GM19351 (cell line): ENCODE measurements at regions not wholly inside any gene's neighbourhood (a gene's known extent, or its start where the extent isn't known, plus 50 kb on each side); places are given as distances from the start of the nearest gene placed in this dataset.

Experiments
- ATAC-seq: cut with Tn5 transposase; IDR thresholded peaks from one replicate; pipeline ENCODE4 v1.9.1; 2021; ENCODE audit warnings: mild to moderate bottlenecking, moderate library complexity; ENCODE audit not compliant: unreplicated experiment

DNA sequence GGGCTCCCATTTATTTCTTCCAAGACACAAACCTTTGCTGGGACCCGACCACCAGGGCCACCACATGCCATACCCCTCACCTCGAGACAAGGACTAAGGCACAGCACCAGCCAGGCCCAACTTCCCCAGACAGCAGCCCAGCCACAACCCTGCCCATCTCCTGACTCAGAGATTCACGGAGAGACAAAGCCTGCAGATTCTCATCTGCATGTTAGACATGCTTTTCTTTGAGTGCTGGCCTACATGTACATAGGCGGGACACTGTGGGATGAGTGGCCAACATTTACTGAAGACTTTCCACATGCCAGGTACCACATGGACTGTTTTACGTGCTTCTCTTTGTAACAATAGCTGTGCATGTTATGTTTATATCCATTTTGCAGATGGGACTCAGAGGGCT lies 221.3 kb upstream of the ZMIZ1 start:
- no peak for ATAC-seq

- no peak for ATAC-seq
Measured at GRCh38 chr10:78849115-78849514, 219.7 kb upstream of the ZMIZ1 start.

DNA sequence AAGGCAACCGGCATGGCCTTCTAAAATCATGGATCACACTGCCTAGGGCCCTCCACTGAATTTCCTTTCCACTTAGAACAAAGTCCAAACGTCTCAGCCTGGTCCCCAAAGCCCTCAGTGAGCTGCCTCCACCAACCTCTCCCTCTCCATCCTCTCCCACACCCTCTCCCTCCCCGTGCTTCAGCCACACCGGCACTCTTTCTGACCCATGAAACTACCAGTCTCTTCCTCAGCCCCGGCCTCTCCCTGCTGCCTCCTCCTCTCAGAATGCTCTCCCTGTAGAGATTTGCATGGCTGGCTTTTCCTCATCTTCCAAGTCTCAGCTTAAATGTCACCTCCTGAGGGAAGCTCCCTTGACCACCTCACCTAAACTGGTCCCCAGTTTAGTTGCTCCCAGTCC lies 219.0 kb upstream of the ZMIZ1 start:
- no peak for ATAC-seq

DNA sequence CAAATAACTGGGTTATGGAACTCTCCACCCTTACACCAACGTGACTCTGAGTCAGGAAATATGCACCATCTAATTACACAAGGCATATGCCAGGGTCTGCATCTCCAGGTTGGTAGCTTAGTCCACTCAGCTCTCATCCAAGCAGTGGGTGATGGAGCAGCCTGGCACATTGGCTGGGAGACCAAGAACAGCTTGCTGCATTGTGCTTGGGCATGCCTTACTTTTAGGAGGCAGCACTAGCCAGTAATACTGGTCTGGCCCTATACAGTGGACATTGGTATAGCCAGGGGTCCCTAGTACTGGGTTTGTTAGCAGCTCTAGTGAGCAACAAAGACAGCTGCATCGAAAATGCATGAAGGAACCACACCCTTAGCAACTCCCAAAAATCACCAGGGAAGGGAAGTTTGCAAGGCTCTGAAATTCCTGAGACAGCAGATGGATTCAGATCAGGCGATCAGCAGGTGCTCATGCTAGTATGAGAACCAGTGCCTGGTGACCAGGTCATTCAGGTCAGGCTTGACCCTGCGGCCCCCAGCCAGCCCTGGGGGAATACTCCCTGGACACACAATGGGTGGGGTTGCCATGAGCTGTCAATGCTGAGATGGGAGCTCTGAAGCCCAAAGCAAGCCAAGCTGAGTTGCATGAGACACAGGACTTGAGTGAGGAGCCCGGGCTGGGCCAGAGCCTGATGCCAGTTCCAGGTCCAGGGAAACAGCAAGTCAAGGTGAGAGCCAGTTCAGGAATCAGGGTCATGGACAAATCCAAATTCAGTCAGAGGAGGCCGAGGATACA lies 217.9 kb upstream of the ZMIZ1 start:
- ATAC-seq: no peak

DNA sequence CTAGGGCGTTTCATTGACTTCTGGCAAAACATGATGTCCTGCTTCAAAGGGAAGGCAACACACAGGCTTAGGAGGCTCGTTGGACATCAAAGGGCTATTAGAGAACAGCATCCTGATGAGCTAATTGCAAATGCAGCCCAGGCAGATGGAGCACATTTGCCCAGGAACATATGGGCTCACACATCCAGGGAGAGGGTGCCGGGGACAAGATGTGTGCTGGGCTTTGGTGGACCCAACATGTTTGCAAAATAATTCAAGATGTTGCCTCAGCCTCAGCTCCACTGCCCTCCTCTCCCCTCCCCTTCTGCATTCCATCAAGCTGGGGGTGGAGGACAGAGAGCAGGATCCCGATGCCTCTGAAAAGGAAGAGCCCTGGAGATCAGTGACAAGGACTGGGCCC lies 217.1 kb upstream of the ZMIZ1 start:
- no peak for ATAC-seq

- ATAC-seq: no peak
Measured at GRCh38 chr10:78852466-78853240, 216.1 kb upstream of the ZMIZ1 start.

DNA sequence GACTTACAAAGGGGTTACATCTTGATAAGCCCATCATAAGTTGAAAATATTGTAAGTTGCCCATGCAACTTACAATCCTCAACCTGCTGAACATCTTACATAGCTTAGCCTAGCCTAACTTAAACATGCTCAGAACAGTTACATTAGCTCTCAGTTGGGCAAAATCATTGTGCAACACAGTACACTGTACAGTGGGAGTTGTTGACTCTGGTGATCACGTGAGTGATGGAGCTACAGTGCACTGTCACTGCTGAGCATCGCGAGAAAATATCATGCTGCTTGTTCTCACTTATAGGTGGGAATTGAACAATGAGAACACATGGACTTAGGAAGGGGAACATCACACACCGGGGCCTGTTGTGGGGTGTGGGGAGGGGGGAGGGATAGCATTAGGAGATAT lies 214.9 kb upstream of the ZMIZ1 start:
- no peak for ATAC-seq

GRCh38 chr10:78856421-78856820 lies 212.3 kb upstream of the ZMIZ1 start:
- no peak for ATAC-seq

DNA sequence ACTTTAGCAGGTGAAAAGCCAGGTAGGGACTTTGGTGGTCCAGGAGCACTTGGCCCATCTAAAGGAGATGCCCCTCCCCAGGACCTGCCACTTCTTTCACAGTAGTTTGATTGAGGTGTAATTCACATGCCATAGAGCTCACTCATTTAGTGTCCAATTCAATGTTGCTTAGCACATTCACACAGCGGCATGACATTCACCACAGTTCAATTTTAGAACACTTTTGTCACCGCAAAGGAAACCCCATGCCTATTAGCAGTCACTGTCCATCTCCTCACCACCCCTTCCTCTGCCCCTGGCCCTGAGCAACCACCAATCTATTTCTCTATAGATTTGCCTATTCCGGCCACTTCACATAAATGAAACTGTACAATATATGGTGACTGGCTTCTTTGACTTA lies 211.6 kb upstream of the ZMIZ1 start:
- ATAC-seq: no peak

DNA sequence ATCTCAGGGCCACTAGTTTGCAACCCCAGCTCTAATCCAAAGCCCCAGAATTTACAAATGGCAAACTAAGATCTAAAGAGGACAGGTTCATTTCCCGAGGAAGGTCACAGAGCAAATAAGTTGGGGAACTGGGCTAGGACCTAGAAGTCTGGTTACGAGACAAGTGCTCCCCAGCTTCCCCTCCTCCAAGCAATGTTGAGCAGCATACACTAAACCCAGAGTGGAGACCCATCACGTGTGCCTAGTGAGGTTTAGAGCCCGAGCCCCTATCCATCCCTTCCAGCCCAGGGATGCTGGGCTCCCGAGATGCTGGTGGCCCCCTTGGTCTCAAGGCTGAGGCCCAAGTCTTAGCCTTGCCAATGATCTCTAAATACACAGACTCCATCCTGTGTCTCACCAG lies 209.5 kb upstream of the ZMIZ1 start:
- ATAC-seq: no peak

- ATAC-seq: no peak
Measured at GRCh38 chr10:78859769-78860168, 209.0 kb upstream of the ZMIZ1 start.

DNA sequence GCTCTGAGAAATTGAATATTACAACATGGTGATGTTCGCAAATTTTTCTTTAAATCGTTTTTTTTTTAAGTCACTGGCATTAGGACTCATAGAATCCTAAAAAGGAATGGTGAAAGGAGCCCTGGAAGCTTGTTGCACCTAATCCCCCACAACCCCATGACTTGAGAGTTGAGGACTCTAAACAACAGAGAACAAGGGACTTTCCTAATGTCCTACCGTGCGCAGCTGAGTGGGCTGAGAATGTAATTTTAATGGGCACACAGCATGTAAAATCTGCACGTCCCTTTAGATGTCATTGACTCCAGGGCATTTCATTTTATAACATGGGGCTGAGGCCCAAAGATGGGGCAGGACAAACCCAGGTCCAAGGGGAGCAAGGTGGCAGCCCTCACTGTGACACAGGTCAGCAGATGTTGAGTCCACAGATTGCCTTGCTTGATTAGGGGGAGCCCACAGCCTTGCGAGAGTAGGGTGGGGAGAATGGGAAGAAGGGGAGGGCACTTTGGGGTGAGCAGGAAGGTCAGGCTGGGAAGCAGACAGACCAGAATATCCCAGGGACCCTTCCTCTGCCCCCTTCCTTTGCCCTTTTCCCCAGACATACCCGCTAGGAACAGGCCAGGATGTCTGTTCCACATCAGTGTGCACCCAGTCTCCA lies 208.4 kb upstream of the ZMIZ1 start:
- no peak for ATAC-seq

GRCh38 chr10:78861529-78862327 lies 207.0 kb upstream of the ZMIZ1 start:
- ATAC-seq: no peak

DNA sequence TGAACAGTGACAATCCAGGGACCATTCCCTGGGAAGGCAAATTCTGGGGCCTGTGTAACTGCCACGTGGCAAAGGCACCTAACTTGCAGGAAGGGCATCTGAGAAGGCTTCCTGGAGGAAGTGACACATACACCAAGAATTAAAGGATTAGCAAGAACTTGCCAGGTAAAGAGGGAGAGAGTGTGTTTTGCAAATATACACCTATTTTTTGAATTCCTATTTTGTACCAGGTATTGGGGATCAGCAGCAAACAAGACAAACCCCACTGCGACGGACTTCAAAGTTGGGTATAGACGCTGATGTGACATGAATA lies 206.5 kb upstream of the ZMIZ1 start:
- no peak for ATAC-seq

DNA sequence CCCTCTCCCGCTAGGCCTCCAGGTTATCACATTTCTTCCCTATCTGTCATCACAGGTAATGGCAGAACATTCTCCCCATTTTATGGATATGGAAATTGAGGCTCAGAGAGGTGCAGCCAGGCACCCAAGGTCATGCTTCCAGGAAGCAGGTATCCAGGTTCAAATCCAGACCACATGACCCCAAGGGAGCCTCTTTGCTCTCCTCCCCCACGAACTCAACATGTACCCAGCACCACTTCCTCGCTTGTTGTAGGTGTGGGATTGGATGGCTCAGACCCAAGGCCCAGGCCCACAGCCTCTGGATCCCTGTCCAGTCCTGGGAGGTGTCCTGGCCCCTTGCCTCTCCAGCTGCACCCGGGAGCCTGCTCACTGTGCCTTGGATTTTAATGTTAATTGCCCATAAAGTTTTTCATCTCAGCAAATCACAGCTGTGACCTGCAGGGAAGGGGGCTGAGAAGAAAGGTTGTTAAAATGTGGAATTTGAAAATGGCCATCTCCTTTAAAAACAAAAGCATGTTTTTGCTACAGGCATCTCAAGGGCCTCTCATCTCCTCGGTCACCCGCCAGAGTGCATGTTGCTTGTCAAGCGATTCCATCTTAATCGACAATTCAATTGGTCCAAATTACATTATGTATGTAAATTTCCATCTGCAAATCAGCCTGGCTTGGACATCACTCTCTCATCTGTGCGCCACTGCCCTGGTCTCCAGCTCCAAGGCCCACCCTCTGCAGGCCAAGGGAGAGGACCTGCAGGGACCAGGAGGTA lies 205.4 kb upstream of the ZMIZ1 start:
- ATAC-seq: no peak

DNA sequence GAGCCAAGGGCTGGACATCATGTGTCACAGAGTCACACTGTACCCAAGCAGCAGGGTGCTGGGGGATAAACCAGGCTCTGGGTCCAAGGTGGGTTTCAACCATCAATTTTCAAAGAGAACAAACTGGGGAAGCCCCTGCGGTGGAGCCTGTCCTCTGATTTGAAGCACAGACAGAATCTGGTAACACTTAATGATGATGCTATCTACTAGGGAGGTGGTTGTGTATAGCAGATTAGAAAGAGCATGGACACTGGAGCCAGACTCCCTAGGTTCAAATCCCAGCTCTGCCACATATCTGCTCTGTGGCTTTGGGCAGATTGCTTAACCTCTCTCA lies 204.9 kb upstream of the ZMIZ1 start:
- ATAC-seq: no peak

GRCh38 chr10:78864761-78865537 lies 203.8 kb upstream of the ZMIZ1 start:
- ATAC-seq: no peak

DNA sequence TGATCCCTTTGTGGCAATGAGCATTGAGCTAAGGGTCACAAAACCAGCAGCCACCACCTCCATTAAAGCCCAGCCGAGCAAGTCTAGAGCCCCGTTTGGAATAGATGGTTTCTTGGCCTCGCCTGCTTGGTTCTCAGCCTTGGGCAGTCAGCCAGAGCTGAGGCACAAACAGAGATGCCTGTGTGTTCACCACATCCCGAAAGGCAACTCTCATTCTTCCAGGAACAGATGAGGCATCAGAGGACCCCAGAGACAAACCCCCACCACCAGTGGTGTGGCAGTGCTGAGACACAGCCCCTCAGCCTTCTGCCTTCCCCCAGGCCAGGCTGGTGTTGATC lies 203.3 kb upstream of the ZMIZ1 start:
- ATAC-seq: no peak

GRCh38 chr10:78865931-78866717 lies 202.6 kb upstream of the ZMIZ1 start:
- ATAC-seq: no peak
